ENCODE measurements at regions not wholly inside any gene's neighbourhood (a gene's known extent, or its start where the extent isn't known, plus 50 kb on each side); places are given as distances from the start of the nearest gene placed in this dataset.
A peak's percentile ranks its signal among the peaks of the same experiment; 100 is the strongest.

- no peak for DNase-seq (ENCODE audit: low read depth)
These were observed 767.3 kb downstream of the C4orf33 start for GRCh38 chr4:129863206-129863605.

GRCh38 chr4:129883996-129884395 is 788.0 kb downstream of the C4orf33 start:
- no peak for DNase-seq (ENCODE audit: low read depth)

GRCh38 chr4:129897111-129897510 is 801.2 kb downstream of the C4orf33 start:
- DNase-seq (ENCODE audit: low read depth), result no peak

GRCh38 chr4:129899849-129900248 is 803.9 kb downstream of the C4orf33 start:
- DNase-seq (ENCODE audit: low read depth), result no peak

GRCh38 chr4:129900430-129900953 is 804.5 kb downstream of the C4orf33 start:
- DNase-seq (ENCODE audit: low read depth), result no peak

GRCh38 chr4:129901205-129901604 is 805.3 kb downstream of the C4orf33 start:
- DNase-seq (ENCODE audit: low read depth), result no peak

GRCh38 chr4:129903861-129904260 is 807.9 kb downstream of the C4orf33 start:
- DNase-seq (ENCODE audit: low read depth), result no peak

GRCh38 chr4:129905256-129905655 is 809.3 kb downstream of the C4orf33 start:
- DNase-seq (ENCODE audit: low read depth), result no peak

- DNase-seq (ENCODE audit: low read depth), result no peak
These were observed 812.2 kb downstream of the C4orf33 start for GRCh38 chr4:129908117-129908516.

- DNase-seq (ENCODE audit: low read depth), result peak; percentile 6
These were observed 821.0 kb downstream of the C4orf33 start for GRCh38 chr4:129916991-129917390.

- no peak for DNase-seq (ENCODE audit: low read depth)
These were observed 821.7 kb downstream of the C4orf33 start for GRCh38 chr4:129917651-129918050.

GRCh38 chr4:129926936-129927335 is 831.0 kb downstream of the C4orf33 start:
- DNase-seq (ENCODE audit: low read depth), result peak; percentile 2

GRCh38 chr4:129929052-129929451 is 833.1 kb downstream of the C4orf33 start:
- DNase-seq (ENCODE audit: low read depth), result no peak

- no peak for DNase-seq (ENCODE audit: low read depth)
These were observed 834.0 kb downstream of the C4orf33 start for GRCh38 chr4:129929984-129930383.

GRCh38 chr4:129950217-129950616 is 854.3 kb downstream of the C4orf33 start:
- DNase-seq (ENCODE audit: low read depth), result no peak

- no peak for DNase-seq (ENCODE audit: low read depth)
These were observed 870.2 kb downstream of the C4orf33 start for GRCh38 chr4:129966175-129966574.

- DNase-seq (ENCODE audit: low read depth), result no peak
These were observed 872.4 kb downstream of the C4orf33 start for GRCh38 chr4:129968366-129968765.

GRCh38 chr4:129968778-129969177 is 872.8 kb downstream of the C4orf33 start:
- DNase-seq (ENCODE audit: low read depth), result no peak

GRCh38 chr4:129970801-129971200 is 874.8 kb downstream of the C4orf33 start:
- DNase-seq (ENCODE audit: low read depth), result no peak

GRCh38 chr4:129971419-129971818 is 875.5 kb downstream of the C4orf33 start:
- DNase-seq (ENCODE audit: low read depth), result no peak

GRCh38 chr4:129972257-129972656 is 876.3 kb downstream of the C4orf33 start:
- DNase-seq (ENCODE audit: low read depth), result no peak

GRCh38 chr4:129974730-129975129 is 878.8 kb downstream of the C4orf33 start:
- DNase-seq (ENCODE audit: low read depth), result no peak

GRCh38 chr4:129978315-129978714 is 882.4 kb downstream of the C4orf33 start:
- DNase-seq (ENCODE audit: low read depth), result no peak

GRCh38 chr4:129988957-129989356 is 893.0 kb downstream of the C4orf33 start:
- no peak for DNase-seq (ENCODE audit: low read depth)

Measured in forelimb muscle (tissue), 1 donor.